NCI-H1417 (cell line): ENCODE measurements at regions not wholly inside any gene's neighbourhood (a gene's known extent, or its start where the extent isn't known, plus 50 kb on each side); places are given as distances from the start of the nearest gene placed in this dataset.
A peak's percentile ranks its signal among the peaks of the same experiment; 100 is the strongest.
"Not testable (repeated sequence)": the region's sequence is repeated elsewhere in the genome, so short reads cannot be mapped to it uniquely, and the experiment has no call there.

Experiments
- DNase-seq, 3 experiments: peaks; one replicate each; lab custom pipeline; 2025; lab: John Stamatoyannopoulos, UW

DNA sequence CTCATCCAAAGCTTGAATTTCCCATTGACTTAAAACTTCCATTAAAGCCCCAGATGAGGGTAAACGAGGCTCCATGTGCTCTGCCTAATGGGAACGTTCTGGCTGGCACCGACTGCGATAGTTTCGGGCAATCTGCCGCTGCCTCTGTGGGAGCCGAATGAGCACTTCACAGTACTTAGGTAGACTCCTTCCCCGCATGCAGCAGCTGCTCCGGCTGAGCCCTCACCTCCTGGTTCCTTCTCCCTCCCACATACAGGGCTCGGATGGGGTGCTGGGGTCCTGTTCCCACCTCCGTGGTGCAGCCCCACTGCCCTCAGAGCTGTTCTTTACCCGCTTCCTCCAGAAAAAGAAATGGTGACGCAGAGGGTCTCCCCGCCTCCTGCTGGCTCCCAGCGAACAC is 476.5 kb upstream of the SALL3 start:
- no peak for DNase-seq

DNA sequence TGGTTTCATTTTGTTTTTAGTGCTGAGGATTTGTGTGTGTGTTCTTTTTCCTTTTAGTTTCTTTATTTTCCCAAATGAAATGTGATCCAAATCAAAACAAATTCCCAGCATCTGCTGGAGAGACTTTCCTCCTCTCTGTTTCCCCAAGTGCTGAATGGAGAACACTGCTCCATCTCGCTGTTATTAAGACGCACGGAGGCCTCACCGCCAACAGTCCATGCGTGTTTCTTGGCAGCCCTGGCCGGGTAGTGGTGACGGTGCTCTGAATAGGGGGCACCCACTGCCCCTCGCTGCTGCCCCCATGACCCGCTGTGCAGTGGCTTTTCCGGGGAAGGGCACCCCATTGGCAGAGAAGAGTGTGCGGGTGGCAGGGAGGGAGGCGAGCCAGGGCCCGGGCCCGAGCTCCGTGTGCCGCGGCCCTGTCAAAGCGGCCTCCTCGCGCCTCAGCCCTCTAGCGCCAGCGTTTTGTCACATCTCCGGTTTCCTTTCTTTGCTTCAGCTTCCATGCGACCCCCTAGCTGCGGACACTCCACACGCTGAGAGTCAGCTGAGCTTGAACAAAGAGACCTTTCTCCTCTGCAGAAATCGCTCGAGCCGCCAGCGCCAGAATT is 473.7 kb upstream of the SALL3 start:
- no peak for DNase-seq

- DNase-seq, result no peak
These were observed 472.4 kb upstream of the SALL3 start for GRCh38 chr18:78507217-78507616.

DNA sequence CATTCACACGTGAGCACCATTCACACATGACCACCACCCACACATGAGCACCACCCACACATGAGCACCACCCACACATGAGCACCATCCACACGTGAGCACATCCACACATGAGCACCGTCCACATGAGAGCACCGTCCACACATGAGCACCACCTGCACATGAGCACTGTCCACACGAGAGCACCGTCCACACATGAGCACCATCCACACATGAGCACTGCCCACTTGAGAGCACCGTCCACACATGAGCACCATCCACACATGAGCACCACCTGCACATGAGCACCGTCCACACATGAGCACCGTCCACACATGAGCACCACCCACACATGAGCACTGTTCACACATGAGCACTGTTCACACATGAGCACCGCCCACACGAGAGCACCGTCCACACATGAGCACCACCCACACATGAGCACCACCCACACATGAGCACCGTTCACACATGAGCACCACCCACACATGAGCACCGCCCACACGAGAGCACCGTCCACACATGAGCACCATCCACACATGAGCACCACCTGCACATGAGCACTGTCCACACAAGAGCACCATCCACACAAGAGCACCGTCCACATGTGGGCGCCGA is 471.3 kb upstream of the SALL3 start:
- not testable (repeated sequence) for DNase-seq

DNA sequence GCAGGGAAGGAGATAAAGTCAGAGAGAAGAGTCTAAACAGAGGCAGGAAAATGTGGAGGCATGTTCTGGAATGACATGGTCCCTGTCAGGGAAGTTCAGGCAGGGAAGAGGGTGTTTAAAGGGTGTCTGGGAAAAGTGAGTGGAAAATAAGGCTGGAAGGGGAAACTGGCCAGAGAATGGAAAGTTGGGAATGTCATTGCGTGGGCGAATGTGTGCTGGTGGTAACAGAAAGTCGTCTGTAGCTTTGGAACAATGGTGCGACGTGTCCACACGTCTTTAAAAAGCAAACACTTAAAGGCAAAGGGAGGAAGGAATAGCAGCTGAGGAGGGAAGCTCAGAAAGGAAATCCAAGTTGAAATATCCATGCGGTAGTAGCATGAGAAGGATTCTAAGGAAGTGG is 469.5 kb upstream of the SALL3 start:
- DNase-seq, result no peak

DNA sequence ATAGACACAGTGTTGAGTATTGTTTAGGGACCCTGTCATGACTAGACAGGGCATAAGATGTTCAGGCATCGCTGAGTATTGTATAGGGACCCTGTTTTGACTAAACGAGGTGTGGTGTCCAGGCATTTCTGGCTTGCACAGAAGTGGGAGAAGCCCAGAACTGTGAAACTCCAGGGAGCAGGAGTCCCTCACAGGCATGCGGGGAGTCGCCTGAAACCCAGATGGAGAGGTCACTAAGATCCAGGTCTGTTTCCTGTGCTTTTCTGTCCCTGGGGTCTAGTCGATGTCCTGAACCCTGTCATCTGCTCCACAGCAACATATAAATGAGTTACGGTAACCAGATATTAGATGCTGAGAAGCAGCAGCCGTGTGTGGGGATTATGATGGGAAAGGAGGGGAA is 469.0 kb upstream of the SALL3 start:
- DNase-seq, result no peak

DNA sequence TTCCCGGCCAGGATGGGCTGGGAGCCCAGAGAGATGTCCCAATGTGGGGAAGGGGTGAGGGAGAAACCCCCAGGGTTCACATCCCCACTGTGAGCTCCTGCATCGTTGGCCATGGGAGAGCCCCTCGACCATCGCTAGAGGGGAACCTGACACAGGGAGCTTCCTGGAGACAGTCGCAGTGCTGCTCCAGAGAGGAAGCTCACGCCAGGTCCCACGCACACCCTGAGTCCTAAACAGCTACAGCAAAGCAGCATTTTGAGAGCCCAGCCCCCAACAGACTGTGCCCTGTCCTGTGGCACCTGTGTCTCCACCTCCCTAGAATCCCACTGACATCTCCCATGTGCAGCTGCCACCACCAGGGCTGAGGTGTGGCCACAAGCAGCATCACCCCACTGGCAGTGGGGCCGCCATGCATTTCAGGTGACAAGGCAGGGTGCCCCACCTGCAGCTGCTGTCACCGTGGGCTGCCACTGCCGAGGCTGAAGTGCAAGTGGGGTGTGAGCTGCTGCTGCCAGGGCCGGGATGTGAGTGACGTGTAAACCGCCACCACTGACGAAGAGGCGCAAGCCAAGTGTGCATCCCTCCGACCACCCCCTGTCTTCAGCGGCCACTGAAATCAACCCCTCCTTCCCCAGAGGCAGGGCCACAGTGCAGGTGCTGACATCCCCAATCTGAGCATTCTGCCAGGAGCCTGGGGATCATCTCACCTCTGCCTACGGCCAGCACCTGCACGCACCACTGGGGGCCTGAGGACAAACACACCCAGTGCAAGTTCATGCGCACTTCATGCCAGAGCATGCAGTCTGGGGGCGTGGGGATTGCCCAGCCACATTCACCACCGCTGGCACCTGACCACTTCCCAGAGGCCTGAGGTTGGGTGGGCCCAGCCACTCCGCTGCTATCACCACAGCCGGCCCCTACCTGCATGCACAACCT is 467.7 kb upstream of the SALL3 start:
- no peak for DNase-seq

GRCh38 chr18:78514910-78515670 is 464.5 kb upstream of the SALL3 start:
- DNase-seq, result no peak

GRCh38 chr18:78517328-78517727 is 462.3 kb upstream of the SALL3 start:
- DNase-seq, result no peak

- DNase-seq, result no peak
These were observed 461.6 kb upstream of the SALL3 start for GRCh38 chr18:78517973-78518372.

- DNase-seq, result no peak
These were observed 460.8 kb upstream of the SALL3 start for GRCh38 chr18:78518805-78519204.

GRCh38 chr18:78519394-78520062 is 460.1 kb upstream of the SALL3 start:
- DNase-seq, result no peak

GRCh38 chr18:78521136-78521535 is 458.5 kb upstream of the SALL3 start:
- DNase-seq, result no peak

DNA sequence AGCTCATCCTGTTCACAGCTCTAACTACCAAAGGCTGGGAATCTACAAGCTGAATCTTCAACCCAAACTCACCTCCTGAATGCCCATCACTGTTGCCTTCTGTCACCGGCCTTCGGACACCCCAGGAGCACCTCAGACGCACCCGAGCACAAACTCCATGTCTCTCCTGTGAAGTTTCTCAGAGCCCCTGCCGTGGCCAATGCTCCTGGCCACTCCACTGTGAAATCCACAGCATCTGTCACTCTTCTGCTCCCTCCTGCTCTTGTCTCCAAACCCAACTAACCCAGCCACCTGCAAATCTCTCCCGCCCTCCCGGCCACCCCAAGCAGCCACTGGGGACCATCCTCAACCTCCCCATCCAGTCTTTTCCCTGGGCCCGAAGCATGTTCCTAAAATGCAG is 457.9 kb upstream of the SALL3 start:
- no peak for DNase-seq

DNA sequence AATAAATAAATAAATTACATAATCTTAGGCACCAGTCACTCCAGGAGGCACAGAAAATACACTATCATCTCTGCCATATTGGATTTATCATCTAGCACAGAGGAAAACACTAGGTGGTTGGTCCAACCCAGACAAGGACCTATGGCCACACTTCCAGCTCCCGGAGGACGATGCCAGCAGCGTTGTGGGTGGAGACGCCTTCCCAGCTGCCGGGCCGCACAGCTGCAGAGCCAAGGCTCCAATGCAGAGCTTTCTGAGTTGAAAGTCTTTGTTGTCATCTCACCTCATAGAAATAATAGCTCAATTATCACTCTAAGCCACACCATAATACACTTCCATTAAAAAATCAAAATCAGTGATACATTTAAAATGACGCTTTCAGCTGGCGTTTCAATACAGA is 457.1 kb upstream of the SALL3 start:
- peak in 1 of 3 experiments; percentile 64 for DNase-seq

DNA sequence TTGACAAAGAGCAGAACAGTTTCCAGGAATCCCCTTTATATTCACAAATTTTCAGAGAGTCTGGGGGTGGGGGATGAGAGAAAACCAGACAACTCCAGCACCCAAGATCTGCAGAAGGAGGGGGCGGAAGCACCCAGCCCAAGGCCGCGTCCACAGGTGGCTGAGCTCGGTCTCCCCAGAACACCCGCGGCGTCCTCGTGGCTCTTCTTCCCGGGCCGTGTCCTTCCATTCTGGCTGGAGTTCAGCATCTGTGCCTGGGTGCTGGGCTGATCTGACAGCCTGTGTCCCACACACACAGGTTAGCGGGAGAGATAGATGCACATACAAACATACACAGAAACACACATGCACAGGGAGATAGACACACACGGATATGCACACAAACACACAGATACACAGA is 455.8 kb upstream of the SALL3 start:
- no peak for DNase-seq

DNA sequence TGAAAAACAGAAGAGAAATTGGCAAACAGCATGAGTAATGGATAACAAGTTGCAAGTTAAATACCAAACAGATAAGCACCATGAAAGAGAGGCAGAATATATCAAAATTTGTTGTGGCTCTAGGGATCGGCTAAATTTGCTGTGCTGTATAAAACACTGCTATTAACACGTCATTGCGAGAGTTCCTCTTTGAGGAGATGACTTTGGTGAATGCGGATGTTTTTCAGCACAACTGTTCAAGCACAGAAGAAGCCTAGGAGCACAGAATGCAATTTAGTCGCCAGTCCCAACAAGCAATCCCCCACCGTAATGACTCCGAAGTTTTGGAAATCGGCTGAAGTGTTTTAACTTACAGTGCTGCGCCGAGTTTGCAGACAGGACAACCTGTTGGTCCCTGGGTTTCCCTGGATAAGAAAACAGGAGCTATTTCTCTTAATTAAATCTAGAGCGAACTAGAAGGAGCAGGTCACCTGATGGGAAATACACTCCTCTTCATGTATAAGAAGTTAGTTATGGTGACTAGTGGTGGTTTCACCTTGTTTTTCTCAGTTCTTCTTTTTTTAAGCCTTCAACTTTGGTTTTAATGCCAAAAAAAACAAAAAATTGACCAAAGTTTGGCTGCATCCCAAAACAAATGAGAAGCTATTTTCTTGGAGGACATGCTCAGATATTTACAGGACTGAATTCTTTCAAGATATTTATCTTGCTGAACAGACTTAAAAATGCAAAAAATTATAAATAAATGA is 454.1 kb upstream of the SALL3 start:
- no peak for DNase-seq

GRCh38 chr18:78526275-78526674 is 453.3 kb upstream of the SALL3 start:
- DNase-seq, result no peak

DNA sequence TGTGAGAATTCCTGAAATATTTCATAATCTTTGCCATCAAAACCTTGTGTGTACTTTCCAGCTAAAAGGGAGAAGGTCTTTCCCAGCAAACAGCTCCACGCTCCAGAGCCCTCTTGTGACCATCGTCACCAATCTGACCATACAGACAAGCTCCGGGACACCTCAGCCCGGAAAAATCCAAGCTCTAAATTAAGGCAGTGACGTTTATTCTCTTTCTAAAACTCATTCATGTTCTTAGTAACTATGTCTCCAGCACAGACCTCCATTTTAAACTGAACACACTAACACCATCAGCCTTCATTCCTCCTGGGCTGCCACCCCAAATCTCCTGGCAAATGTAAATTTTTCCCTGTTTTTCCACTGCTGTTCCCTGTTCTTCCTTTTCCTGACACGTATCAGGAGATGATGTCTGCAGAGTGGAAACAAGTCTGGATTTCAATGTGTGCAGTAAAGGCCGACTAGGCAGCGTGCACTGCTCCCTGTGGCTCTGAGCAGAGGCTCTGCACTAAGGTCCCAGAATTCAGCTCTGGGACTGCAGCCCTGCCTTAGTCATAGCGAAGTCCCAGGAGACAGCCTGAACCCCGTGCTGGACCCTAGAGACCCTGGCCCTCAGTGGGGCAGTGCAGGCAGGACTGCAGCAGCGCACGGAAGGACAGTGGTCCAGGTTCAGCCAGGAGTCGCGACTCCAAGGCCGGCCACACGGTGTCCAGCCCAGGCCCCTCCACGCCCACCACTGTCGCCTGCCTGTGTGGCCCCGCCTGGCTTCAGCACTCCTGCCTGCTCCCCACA is 452.5 kb upstream of the SALL3 start:
- DNase-seq, result no peak

DNA sequence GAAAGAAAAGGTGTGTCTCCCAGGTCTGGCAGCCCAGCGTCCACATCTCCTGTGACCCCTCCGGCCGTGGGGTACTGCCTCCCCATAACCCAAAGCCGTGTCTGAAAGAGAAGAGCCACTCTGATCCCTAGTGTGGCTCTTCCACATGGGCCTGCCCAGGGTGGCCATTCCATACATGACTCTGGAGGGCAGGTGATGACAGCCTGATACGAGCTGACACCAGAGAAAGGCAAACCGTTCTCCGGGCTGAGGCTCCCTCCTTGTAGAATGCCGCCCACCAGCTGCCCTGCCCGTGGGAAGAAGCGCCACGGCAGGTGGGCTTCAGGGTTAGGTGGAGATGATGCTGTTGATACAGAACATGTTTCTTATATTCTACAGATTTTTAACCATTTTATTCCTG is 451.6 kb upstream of the SALL3 start:
- DNase-seq, result peak in 1 of 3 experiments; percentile 57
